22Rv1 (cell line): ENCODE measurements at regions not wholly inside any gene's neighbourhood (a gene's known extent, or its start where the extent isn't known, plus 50 kb on each side); places are given as distances from the start of the nearest gene placed in this dataset.

Source experiments
- CTCF ChIP-seq: fragments of 450-650 bp; IDR thresholded peaks from 2 replicates; pipeline ENCODE4 v1.5.1; 2017; ENCODE audit warnings: mild to moderate bottlenecking
- ZFX ChIP-seq: fragments of 450-650 bp; IDR thresholded peaks from 2 replicates; pipeline ENCODE4 v1.6.1; 2017; ENCODE audit warnings: antibody characterized with exemption, borderline replicate concordance

GRCh38 chr11:114813189-114813718 is 134.9 kb downstream of the NXPE2 start:
- no peak for TF ChIP-seq CTCF
- TF ChIP-seq ZFX, result no peak
